GM10266 (cell line): ENCODE measurements at regions not wholly inside any gene's neighbourhood (a gene's known extent, or its start where the extent isn't known, plus 50 kb on each side); places are given as distances from the start of the nearest gene placed in this dataset.

ENCODE experiments used
- DNase-seq: peaks from one replicate; pipeline ENCODE4 v3.0.0; 2012; ENCODE audit errors: extremely low spot score
- CTCF ChIP-seq: IDR thresholded peaks from 2 replicates; pipeline ENCODE4 v1.5.1; 2012; ENCODE audit warnings: mild to moderate bottlenecking, low read depth; ENCODE audit not compliant: control insufficient read depth, insufficient read depth; ENCODE audit errors: missing control alignments

- no peak for TF ChIP-seq CTCF
- no peak for DNase-seq
Observed at GRCh38 chr19:13583114-13583513, 76.8 kb upstream of the CACNA1A start.

GRCh38 chr19:13581576-13581975 is 75.3 kb upstream of the CACNA1A start:
- DNase-seq, result no peak
- no peak for TF ChIP-seq CTCF

GRCh38 chr19:13579388-13580060 is 73.2 kb upstream of the CACNA1A start:
- TF ChIP-seq CTCF, result no peak
- DNase-seq, result no peak

DNA sequence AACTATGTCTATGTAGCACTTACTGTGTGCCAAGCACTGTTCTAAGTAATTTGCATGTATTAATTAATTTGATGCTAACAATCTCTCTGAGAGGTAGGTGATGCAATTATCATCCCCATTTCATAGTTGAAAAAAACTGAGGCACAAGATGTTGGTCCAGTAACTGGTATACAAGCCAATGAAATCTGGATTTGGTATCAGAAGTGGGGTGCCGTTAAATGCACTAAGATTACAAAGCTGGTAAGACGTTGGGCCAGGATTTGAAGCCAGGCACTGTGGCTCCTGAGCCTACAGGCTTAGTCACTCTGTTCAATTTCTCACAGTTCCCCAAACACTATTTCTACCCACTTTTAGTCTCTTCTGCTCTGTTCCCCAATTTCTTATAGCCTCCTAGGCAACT is 70.4 kb upstream of the CACNA1A start:
- no peak for TF ChIP-seq CTCF

GRCh38 chr19:13574933-13575332 is 68.7 kb upstream of the CACNA1A start:
- TF ChIP-seq CTCF, result no peak
- no peak for DNase-seq

More for the DNA sequence above, 70.4 kb upstream of the CACNA1A start:
- no peak for DNase-seq

DNA sequence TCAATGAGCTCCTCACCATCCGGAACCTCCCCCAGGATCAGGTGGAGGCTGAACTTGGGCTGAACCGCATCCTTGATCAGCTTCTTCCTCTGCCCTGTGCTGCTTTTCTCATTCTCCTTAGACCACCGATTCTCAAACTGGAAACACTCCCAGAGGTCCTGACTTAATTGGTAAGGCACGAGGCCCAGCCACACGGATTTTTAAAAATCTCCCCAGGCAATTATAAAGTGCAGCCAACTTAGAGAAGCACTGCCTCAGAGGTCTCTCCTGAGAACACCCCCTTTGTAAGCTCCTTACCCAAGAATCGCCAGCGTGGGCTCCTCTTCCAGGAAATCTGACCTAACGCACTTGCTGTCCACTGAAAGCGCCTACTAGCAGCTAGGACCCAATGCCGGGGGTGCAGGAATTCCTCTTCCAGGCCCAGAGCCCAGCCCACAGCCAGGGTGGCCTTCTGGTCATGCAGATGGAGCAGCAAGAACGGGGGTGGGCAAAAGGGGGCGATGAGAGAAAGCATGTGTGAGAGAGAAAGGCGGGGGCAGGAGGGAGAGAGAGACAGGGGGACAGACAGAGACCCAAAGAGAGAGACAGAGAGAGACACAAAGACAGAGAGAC is 66.9 kb upstream of the CACNA1A start:
- no peak for DNase-seq

More for the DNA sequence above, 66.9 kb upstream of the CACNA1A start:
- no peak for TF ChIP-seq CTCF
